ENCODE measurements at regions not wholly inside any gene's neighbourhood (a gene's known extent, or its start where the extent isn't known, plus 50 kb on each side); places are given as distances from the start of the nearest gene placed in this dataset.

GRCh38 chr16:29302976-29303375 lies 103.5 kb downstream of the NPIPB11 start:
- TF ChIP-seq POLR2A (IDR thresholded peaks at IDR 0.05): no peak
- no peak for TF ChIP-seq CTCF (IDR thresholded peaks at IDR 0.05)
